Mammary epithelial cell (primary cell): ENCODE measurements at regions not wholly inside any gene's neighbourhood (a gene's known extent, or its start where the extent isn't known, plus 50 kb on each side); places are given as distances from the start of the nearest gene placed in this dataset.

Source experiments
- EZH2 ChIP-seq: IDR thresholded peaks from 2 replicates; pipeline ENCODE4 v1.6.1; 2012; ENCODE audit warnings: low read length, inconsistent platforms, borderline replicate concordance
- TF ChIP-seq, protein P1 (sequence below), 2 donors: IDR thresholded peaks in 1 of 2; conservative IDR thresholded peaks in 1 of 2; 2 replicates each; pipeline ENCODE4 v1.5.1; 2011 to 2012; ENCODE audit warnings: inconsistent platforms in 2 of 2, low read length in 2 of 2, mild to moderate bottlenecking in 2 of 2, control low read depth in 1 of 2, low read depth in 1 of 2; ENCODE audit not compliant: insufficient read depth in 1 of 2; ENCODE audit errors: extremely low read depth in 1 of 2

DNA sequence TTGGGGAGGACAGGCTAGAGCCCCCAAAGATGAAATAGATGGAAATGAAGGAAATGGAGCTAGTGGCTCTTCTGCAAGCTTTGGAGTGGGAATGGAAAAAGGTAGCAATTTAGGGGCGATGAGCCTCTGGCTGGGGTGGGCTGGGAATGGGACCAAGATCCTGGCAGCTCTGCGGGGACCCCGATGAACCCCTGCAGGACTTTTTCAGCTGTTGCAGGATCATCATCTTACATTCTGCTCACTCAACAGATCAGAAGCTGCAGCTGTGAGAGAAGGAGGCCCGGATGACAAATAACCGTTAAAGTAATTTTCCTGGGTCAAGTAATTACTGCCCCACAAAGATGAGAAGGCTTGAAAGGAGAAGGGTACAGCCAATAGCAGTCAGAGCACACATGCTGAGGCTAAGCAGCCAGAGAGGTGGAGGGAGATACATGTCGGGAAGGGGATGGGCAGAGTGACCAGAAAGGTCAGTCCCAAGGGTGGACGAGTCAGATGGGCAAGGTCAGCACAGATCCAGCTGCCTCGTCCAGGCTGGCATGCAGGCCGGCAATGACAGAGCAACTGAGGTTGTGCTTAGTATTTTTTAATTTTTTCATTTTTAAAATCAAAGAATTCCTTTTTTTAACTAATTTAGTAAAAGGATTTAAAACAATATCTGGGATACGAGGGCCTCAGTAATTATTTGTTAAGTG lies 245.0 kb upstream of the RAB6C start:
- TF ChIP-seq, protein P1, sequence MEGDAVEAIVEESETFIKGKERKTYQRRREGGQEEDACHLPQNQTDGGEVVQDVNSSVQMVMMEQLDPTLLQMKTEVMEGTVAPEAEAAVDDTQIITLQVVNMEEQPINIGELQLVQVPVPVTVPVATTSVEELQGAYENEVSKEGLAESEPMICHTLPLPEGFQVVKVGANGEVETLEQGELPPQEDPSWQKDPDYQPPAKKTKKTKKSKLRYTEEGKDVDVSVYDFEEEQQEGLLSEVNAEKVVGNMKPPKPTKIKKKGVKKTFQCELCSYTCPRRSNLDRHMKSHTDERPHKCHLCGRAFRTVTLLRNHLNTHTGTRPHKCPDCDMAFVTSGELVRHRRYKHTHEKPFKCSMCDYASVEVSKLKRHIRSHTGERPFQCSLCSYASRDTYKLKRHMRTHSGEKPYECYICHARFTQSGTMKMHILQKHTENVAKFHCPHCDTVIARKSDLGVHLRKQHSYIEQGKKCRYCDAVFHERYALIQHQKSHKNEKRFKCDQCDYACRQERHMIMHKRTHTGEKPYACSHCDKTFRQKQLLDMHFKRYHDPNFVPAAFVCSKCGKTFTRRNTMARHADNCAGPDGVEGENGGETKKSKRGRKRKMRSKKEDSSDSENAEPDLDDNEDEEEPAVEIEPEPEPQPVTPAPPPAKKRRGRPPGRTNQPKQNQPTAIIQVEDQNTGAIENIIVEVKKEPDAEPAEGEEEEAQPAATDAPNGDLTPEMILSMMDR (conservative IDR thresholded peaks at IDR 0.05 in 1 of 2, IDR thresholded peaks at IDR 0.05 in 1 of 2; ENCODE audit: extremely low read depth in 1 of 2, insufficient read depth in 1 of 2, low read depth in 1 of 2, low read length in 2 of 2): no peak
- no peak for TF ChIP-seq EZH2
